Cardiac fibroblast (primary cell): ENCODE measurements at regions not wholly inside any gene's neighbourhood (a gene's known extent, or its start where the extent isn't known, plus 50 kb on each side); places are given as distances from the start of the nearest gene placed in this dataset.

Experiments used
- DNase-seq, 2 donors: peaks; one replicate each; pipeline versions ENCODE4 v3.0.0 to v3.0.0-alpha.2; 2010; ENCODE audit warnings: low read depth in 2 of 2
- H3K4me3 ChIP-seq, 2 donors: replicated peaks in 1 of 2; 1 replicate in 1 of 2; 2 replicates in 1 of 2; pipeline ENCODE4 v1.5.1; 2011; ENCODE audit warnings: low read depth in 2 of 2, low read length in 2 of 2, mild to moderate bottlenecking in 2 of 2, moderate library complexity in 1 of 2
- CTCF ChIP-seq: IDR thresholded peaks from one replicate; pipeline ENCODE4 v1.5.1; 2011; ENCODE audit warnings: low read depth, mild to moderate bottlenecking, low read length, inconsistent platforms

- no peak overlapping the region for H3K4me3 ChIP-seq
- no peak for DNase-seq
- no peak for TF ChIP-seq CTCF
Observed at GRCh38 chr2:204112084-204112770, 175.7 kb downstream of the ICOS start.

GRCh38 chr2:204114295-204115136 is 178.0 kb downstream of the ICOS start:
- DNase-seq = peak in 1 of 2 donors; percentile 15
- no peak overlapping the region for H3K4me3 ChIP-seq
- no peak for TF ChIP-seq CTCF

- no peak for DNase-seq
- no peak for TF ChIP-seq CTCF
- no peak overlapping the region for H3K4me3 ChIP-seq
Observed at GRCh38 chr2:204115137-204116056, 178.8 kb downstream of the ICOS start.

GRCh38 chr2:204116159-204116792 is 179.7 kb downstream of the ICOS start:
- no peak for TF ChIP-seq CTCF
- no peak for DNase-seq

DNA sequence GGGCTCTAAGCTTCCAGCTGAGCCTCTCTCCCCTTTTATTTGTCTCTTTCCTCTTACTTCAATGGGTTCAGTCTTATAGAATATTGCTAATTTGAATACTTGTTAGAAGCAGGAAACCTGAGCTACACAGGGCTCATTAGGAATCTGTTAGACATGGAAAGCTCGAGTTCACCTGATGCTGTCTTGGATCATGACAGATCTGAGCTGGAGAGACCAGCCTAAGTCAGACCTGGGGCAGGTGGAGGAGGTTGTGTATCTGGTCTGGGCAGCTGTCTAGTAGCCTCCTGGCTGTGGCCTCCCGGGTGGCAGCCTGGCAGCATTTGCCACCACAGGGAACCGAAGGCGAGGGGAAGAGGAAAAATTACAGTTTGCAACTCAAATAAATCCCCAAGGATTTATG is 185.9 kb downstream of the ICOS start:
- no peak overlapping the region for H3K4me3 ChIP-seq
- TF ChIP-seq CTCF = no peak
- no peak for DNase-seq

More at GRCh38 chr2:204116159-204116792, 179.7 kb downstream of the ICOS start:
- H3K4me3 ChIP-seq = no peak overlapping the region

DNA sequence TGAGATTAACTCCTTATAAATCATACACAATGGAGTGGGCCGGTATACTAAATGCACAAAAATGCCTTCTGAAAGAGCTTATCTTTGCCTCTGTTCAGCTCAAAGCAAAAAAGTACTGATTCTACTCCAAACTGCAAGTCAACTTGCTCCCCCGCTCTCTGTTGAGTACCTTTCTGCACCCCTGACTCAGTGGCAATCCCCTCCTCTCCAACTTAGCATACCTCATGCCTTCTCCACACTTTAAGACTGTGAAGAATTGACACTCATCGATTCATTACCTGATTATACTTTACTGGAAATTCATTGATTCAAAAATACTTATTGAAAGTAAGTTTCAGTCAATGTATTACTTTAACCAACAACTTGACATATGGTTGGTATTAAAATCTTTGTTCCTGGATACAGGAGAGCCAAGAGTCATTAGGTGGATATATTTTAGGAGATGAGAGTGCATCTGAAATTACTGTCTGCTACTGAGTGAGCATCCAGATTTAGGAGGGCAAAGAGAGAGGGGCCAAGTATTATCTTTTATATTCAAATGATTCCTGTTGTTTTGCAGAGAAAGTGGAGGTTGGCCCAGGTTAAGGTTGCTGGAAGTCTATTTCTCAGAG is 187.7 kb downstream of the ICOS start:
- no peak for TF ChIP-seq CTCF
- H3K4me3 ChIP-seq = no peak overlapping the region
- DNase-seq = no peak
